Vagina (tissue), 2 donors: ENCODE measurements at regions not wholly inside any gene's neighbourhood (a gene's known extent, or its start where the extent isn't known, plus 50 kb on each side); places are given as distances from the start of the nearest gene placed in this dataset.

Experiments
- POLR2A ChIP-seq, 2 donors: fragments of 450-650 bp; IDR thresholded peaks; one replicate each; pipeline ENCODE4 v1.6.1; 2017; ENCODE audit warnings: antibody characterized with exemption in 2 of 2, mild to moderate bottlenecking in 2 of 2, moderate library complexity in 2 of 2
- TF ChIP-seq, protein P1 (sequence below), 3 experiments: fragments of 450-650 bp in 2 of 3; fragments of 200-600 bp in 1 of 3; sonication (generic) in 1 of 3; IDR thresholded peaks; one replicate each; pipeline ENCODE4 v1.5.1; 2017 to 2019; ENCODE audit warnings: antibody characterized with exemption in 3 of 3, mild to moderate bottlenecking in 2 of 3, moderate library complexity in 2 of 3

DNA sequence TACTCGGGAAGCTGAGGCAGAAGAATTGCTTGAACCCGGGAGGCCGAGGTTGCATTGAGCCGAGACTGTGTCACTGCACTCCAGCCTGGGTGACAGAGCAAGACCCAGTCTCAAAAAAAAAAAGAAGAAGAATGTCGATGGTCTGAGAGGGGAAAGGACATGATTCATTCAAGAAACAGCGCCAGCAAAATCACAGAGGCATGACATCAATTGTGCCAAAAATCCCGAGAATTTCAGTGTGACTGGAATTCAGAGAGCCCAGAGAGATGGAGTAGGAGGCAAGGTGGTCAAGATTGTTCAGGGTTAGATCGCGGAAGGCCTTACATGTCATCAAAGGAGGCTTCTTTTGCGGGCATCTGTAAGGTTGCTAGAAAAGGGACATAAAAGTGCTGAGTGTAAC lies 483.3 kb downstream of the VRK1 start:
- TF ChIP-seq, protein P1, sequence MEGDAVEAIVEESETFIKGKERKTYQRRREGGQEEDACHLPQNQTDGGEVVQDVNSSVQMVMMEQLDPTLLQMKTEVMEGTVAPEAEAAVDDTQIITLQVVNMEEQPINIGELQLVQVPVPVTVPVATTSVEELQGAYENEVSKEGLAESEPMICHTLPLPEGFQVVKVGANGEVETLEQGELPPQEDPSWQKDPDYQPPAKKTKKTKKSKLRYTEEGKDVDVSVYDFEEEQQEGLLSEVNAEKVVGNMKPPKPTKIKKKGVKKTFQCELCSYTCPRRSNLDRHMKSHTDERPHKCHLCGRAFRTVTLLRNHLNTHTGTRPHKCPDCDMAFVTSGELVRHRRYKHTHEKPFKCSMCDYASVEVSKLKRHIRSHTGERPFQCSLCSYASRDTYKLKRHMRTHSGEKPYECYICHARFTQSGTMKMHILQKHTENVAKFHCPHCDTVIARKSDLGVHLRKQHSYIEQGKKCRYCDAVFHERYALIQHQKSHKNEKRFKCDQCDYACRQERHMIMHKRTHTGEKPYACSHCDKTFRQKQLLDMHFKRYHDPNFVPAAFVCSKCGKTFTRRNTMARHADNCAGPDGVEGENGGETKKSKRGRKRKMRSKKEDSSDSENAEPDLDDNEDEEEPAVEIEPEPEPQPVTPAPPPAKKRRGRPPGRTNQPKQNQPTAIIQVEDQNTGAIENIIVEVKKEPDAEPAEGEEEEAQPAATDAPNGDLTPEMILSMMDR (IDR thresholded peaks at IDR 0.05), result no peak
- TF ChIP-seq POLR2A (IDR thresholded peaks at IDR 0.05), result no peak
